ENCODE measurements at regions not wholly inside any gene's neighbourhood (a gene's known extent, or its start where the extent isn't known, plus 50 kb on each side); places are given as distances from the start of the nearest gene placed in this dataset.

DNA sequence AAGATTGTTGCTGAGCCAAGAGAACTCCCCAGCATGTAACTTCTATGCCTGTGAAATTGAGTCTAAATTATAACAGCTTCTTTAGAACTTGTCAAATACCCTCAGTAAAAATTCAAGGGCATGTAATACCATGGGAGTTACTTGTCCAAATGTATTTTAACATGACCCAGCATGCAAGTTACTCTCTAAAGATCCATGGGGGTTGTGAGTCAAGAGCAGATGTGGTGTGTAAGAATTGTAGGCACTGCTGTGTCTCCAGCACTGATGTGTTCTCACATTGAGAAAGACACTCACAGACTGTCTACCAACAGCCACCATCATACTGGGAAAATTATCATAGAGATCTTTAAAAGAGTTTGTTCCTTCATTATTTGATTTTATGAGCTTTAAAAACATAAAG lies 237.4 kb upstream of the IL1RAPL1 start:
- Histone ChIP-seq H3K36me3 (ENCODE audit: low read depth, missing control alignments) (no peaks in the 10 kb centered on the region), H3K27me3 (no peaks in the 10 kb centered on the region), H3K4me1 (no peaks in the 10 kb centered on the region), H3K9me3 (no peaks in the 10 kb centered on the region), H3K27ac (no peak overlapping the region), H3K4me3 (no peak overlapping the region)
- TF ChIP-seq, protein P1, sequence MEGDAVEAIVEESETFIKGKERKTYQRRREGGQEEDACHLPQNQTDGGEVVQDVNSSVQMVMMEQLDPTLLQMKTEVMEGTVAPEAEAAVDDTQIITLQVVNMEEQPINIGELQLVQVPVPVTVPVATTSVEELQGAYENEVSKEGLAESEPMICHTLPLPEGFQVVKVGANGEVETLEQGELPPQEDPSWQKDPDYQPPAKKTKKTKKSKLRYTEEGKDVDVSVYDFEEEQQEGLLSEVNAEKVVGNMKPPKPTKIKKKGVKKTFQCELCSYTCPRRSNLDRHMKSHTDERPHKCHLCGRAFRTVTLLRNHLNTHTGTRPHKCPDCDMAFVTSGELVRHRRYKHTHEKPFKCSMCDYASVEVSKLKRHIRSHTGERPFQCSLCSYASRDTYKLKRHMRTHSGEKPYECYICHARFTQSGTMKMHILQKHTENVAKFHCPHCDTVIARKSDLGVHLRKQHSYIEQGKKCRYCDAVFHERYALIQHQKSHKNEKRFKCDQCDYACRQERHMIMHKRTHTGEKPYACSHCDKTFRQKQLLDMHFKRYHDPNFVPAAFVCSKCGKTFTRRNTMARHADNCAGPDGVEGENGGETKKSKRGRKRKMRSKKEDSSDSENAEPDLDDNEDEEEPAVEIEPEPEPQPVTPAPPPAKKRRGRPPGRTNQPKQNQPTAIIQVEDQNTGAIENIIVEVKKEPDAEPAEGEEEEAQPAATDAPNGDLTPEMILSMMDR (IDR thresholded peaks at IDR 0.05) = no peak
- TF ChIP-seq POLR2A (IDR thresholded peaks at IDR 0.05) = no peak
- no peak for DNase-seq
- intact Hi-C loops (cut with DNase I; ENCODE audit: low total_unique reads) = no loop called here

DNA sequence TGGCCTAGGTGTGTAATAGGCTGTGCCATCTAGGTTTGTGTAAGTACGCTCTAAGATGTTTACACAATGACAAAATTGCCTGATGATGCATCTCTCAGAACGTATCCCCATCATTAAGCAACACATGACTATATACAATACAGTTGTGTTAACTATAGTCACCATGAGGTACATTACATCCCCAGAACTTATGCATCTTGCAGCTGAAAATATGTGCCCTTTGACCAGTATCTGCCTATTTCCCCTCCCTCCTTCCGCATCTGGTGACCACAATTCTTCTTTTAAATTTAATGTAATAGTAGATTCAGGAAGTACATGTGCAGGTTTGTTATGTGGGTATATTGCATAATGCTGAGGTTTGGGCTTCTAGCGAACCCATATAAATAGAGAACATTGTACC lies 239.8 kb upstream of the IL1RAPL1 start:
- DNase-seq = no peak
- Histone ChIP-seq H3K27ac (no peak overlapping the region), H3K4me3 (no peak overlapping the region), H3K4me1 (no peaks in the 10 kb centered on the region), H3K27me3 (no peaks in the 10 kb centered on the region), H3K9me3 (no peaks in the 10 kb centered on the region), H3K36me3 (ENCODE audit: low read depth, missing control alignments) (no peaks in the 10 kb centered on the region)
- intact Hi-C loops (cut with DNase I; ENCODE audit: low total_unique reads) = no loop called here
- TF ChIP-seq POLR2A (IDR thresholded peaks at IDR 0.05) = no peak
- TF ChIP-seq, protein P1 (IDR thresholded peaks at IDR 0.05) = no peak
- WGBS, 2 donors = 90 to 91% methylated on average over 4 of the region's 4 CpGs

- Histone ChIP-seq H3K27ac (no peak overlapping the region), H3K27me3 (no peaks in the 10 kb centered on the region), H3K36me3 (ENCODE audit: low read depth, missing control alignments) (no peaks in the 10 kb centered on the region), H3K9me3 (no peaks in the 10 kb centered on the region), H3K4me1 (no peaks in the 10 kb centered on the region), H3K4me3 (no peak overlapping the region)
- no peak for DNase-seq
- intact Hi-C loops (cut with DNase I; ENCODE audit: low total_unique reads) = no loop called here
- TF ChIP-seq, protein P1 (IDR thresholded peaks at IDR 0.05) = no peak
- no peak for TF ChIP-seq POLR2A (IDR thresholded peaks at IDR 0.05)
- WGBS, 2 donors = 35 to 54% methylated on average over 3 of the region's 3 CpGs
Measured at GRCh38 chrX:28329156-28329555, 258.1 kb upstream of the IL1RAPL1 start.

- TF ChIP-seq, protein P1 (IDR thresholded peaks at IDR 0.05) = no peak
- TF ChIP-seq POLR2A (IDR thresholded peaks at IDR 0.05) = no peak
- intact Hi-C loops (cut with DNase I; ENCODE audit: low total_unique reads) = no loop called here
Measured at GRCh38 chrX:28324321-28324721, 262.9 kb upstream of the IL1RAPL1 start.

DNA sequence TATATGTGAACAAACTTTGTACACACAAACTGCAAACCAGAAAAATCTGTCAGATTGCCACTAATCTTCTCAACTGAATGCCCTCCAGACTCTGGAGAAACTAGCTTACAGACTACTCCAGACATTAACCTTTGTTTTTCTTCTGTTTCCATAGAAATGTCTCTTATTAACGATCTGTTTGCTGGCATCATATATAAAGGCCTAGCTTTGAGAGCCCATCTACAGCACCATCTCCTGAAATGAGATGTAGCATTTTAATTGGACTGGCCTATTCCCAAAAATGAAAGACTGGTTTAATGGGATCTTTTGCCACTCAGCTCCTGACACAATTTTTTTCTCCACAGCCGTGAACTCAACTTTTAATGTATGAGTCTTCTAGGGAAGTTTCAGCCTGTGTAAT lies 266.0 kb upstream of the IL1RAPL1 start:
- 58 to 59% methylated on average over 2 of the region's 2 CpGs for WGBS, 2 donors
- Histone ChIP-seq H3K4me3 (no peak overlapping the region), H3K4me1 (no peaks in the 10 kb centered on the region), H3K27ac (no peak overlapping the region), H3K9me3 (no peaks in the 10 kb centered on the region), H3K36me3 (ENCODE audit: low read depth, missing control alignments) (no peaks in the 10 kb centered on the region), H3K27me3 (no peaks in the 10 kb centered on the region)
- DNase-seq = no peak
- intact Hi-C loops (cut with DNase I; ENCODE audit: low total_unique reads) = no loop called here
- TF ChIP-seq, protein P1 (IDR thresholded peaks at IDR 0.05) = no peak
- no peak for TF ChIP-seq POLR2A (IDR thresholded peaks at IDR 0.05)

More at GRCh38 chrX:28324321-28324721, 262.9 kb upstream of the IL1RAPL1 start:
- DNase-seq = no peak
- Histone ChIP-seq H3K9me3 (no peaks in the 10 kb centered on the region), H3K27ac (no peak overlapping the region), H3K4me1 (no peaks in the 10 kb centered on the region), H3K4me3 (no peak overlapping the region), H3K36me3 (ENCODE audit: low read depth, missing control alignments) (no peaks in the 10 kb centered on the region), H3K27me3 (no peaks in the 10 kb centered on the region)
- 69 to 85% methylated on average over 5 of the region's 5 CpGs for WGBS, 2 donors

All from testis (tissue), 2 donors.